OCI-LY1 (cell line): ENCODE measurements at regions not wholly inside any gene's neighbourhood (a gene's known extent, or its start where the extent isn't known, plus 50 kb on each side); places are given as distances from the start of the nearest gene placed in this dataset.

ENCODE experiments used
- CTCF ChIP-seq: fragments of 200-600 bp; sonication (generic), shearing (Covaris generic); IDR thresholded peaks from 2 replicates; pipeline ENCODE4 v1.5.1; 2017; ENCODE audit warnings: mild to moderate bottlenecking, antibody characterized with exemption, low read length, moderate library complexity, mixed read lengths
- EZH2 ChIP-seq: fragments of 200-600 bp; sonication (generic), shearing (Covaris generic); IDR thresholded peaks from 2 replicates; pipeline ENCODE4 v1.8.0; 2017; ENCODE audit warnings: borderline replicate concordance, mixed run types, mild to moderate bottlenecking, antibody characterized with exemption, low read length, moderate library complexity, mixed read lengths

GRCh38 chr11:86172894-86173293 lies 71.7 kb upstream of the EED start:
- TF ChIP-seq CTCF (no peak), EZH2 (no peak)
